Spleen (tissue), 7 donors: ENCODE measurements at regions not wholly inside any gene's neighbourhood (a gene's known extent, or its start where the extent isn't known, plus 50 kb on each side); places are given as distances from the start of the nearest gene placed in this dataset.

Experiments
- CTCF ChIP-seq, 11 experiments: fragments of 200-600 bp in 7 of 11; fragments of 450-650 bp in 4 of 11; sonication (generic) in 4 of 11; IDR thresholded peaks in 8 of 11; conservative IDR thresholded peaks in 3 of 11; 1 replicate in 7 of 11; 2 replicates in 4 of 11; pipeline versions ENCODE4 v1.4.0 to v1.8.0; 2016 to 2021; ENCODE audit warnings: antibody characterized with exemption in 11 of 11, inconsistent platforms in 4 of 11, mild to moderate bottlenecking in 1 of 11
- POLR2A ChIP-seq, 3 donors: fragments of 450-650 bp; IDR thresholded peaks; one replicate each; pipeline ENCODE4 v1.5.1; 2017; ENCODE audit warnings: antibody characterized with exemption in 3 of 3, mild to moderate bottlenecking in 1 of 3
- POLR2AphosphoS5 ChIP-seq, 3 donors: sonication (generic); formaldehyde crosslinking; IDR thresholded peaks; one replicate each; pipeline ENCODE4 v1.5.1; 2017; ENCODE audit warnings: antibody characterized with exemption in 3 of 3
- donor health status: DM: no; HTN: no; CAD: no; lungs with moderate emphysema.
- donor health status: DM: no; HTN: no; CAD: no.
- donor health status: DM: no; HTN: no; CAD: no.

GRCh38 chr9:65405253-65405652 lies 120.2 kb upstream of the FOXD4L5 start:
- TF ChIP-seq CTCF (IDR thresholded peaks at IDR 0.05 in 8 of 11, conservative IDR thresholded peaks at IDR 0.05 in 3 of 11) (no peak), POLR2A (IDR thresholded peaks at IDR 0.05) (no peak), POLR2AphosphoS5 (IDR thresholded peaks at IDR 0.05) (no peak)
